Prostate gland (tissue), 2 donors: ENCODE measurements at regions not wholly inside any gene's neighbourhood (a gene's known extent, or its start where the extent isn't known, plus 50 kb on each side); places are given as distances from the start of the nearest gene placed in this dataset.

Source experiments
- CTCF ChIP-seq, 4 experiments: fragments of 200-600 bp in 2 of 4; fragments of 450-650 bp in 2 of 4; sonication (generic) in 2 of 4; IDR thresholded peaks; 1 replicate in 3 of 4; 2 replicates in 1 of 4; pipeline ENCODE4 v1.5.1; 2016 to 2019; ENCODE audit warnings: antibody characterized with exemption in 4 of 4, mild to moderate bottlenecking in 2 of 4, moderate library complexity in 2 of 4
- POLR2A ChIP-seq: fragments of 450-650 bp; IDR thresholded peaks from one replicate; pipeline ENCODE4 v1.6.1; 2016; ENCODE audit warnings: antibody characterized with exemption, mild to moderate bottlenecking
- POLR2AphosphoS5 ChIP-seq: sonication (generic); formaldehyde crosslinking; IDR thresholded peaks from one replicate; pipeline ENCODE4 v1.6.1; 2017; ENCODE audit warnings: antibody characterized with exemption

DNA sequence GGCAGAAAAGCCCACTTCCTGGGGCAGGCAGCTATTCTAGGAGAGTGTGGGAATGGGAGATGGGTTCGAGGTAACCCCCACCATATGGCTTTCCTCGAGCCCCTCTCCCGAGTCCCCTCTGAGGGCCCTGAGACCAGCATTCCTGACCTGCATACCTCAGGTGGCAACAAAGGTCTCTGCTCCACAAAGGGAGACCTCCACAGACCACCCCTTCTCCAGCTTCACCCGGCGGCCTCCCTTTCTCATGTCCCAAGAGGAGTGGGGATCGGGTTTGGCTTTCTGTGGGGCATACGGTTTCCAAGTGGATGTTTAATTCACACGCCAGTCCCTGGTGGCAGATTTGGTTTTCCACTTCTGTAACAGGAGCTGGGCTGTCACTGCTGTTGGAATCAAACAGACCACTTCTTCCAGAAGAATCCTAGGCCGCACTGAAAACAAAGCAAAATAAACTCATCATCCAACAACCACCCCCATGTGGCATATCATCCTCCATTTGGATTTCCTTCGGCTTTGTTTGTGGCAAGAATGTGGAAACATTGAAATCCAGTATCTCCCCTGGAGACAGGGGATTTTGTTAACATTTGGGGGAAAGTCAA is 83.2 kb downstream of the DLL1 start:
- TF ChIP-seq CTCF (IDR thresholded peaks at IDR 0.05) (no peak), POLR2AphosphoS5 (no peak), POLR2A (no peak)
